Activated naive CD4-positive, alpha-beta T cell treated with anti-CD3 and anti-CD28 coated beads for 36 hours (primary cell): ENCODE measurements at regions not wholly inside any gene's neighbourhood (a gene's known extent, or its start where the extent isn't known, plus 50 kb on each side); places are given as distances from the start of the nearest gene placed in this dataset.
"Not testable (repeated sequence)": the region's sequence is repeated elsewhere in the genome, so short reads cannot be mapped to it uniquely, and the experiment has no call there.

Experiments
- CTCF ChIA-PET: fragments of 350-600 bp; sonication (Branson Sonifier 250); formaldehyde crosslinking; loops from one replicate; lab custom pipeline; 2021; ENCODE audit warnings: antibody characterized with exemption; lab: Charles Lee
- DNase-seq: peaks from one replicate; pipeline ENCODE4 v3.0.0-alpha.2; 2020
- H3K27ac Mint-ChIP-seq: one replicate; pipeline ENCODE4 v1.8.0; 2021; ENCODE audit warnings: mild to moderate bottlenecking, mixed read lengths
- H3K27me3 Mint-ChIP-seq: one replicate; pipeline ENCODE4 v1.8.0; 2021; ENCODE audit warnings: low read depth, mixed read lengths
- H3K36me3 Mint-ChIP-seq: one replicate; pipeline ENCODE4 v1.8.0; 2021; ENCODE audit warnings: low read depth, mixed read lengths
- H3K4me1 Mint-ChIP-seq: one replicate; pipeline ENCODE4 v1.8.0; 2021; ENCODE audit warnings: low read depth, mixed read lengths
- H3K4me3 Mint-ChIP-seq: one replicate; pipeline ENCODE4 v1.8.0; 2021; ENCODE audit warnings: mild to moderate bottlenecking, moderate library complexity, mixed read lengths
- H3K9me3 Mint-ChIP-seq: one replicate; pipeline ENCODE4 v1.8.0; 2021; ENCODE audit warnings: mixed read lengths
- intact Hi-C: fragments of 100-400 bp; cut with micrococcal nuclease; formaldehyde crosslinking; loops from one replicate; pipeline ENCODE4 v1.15.1; 2023

- H3K4me1 Mint-ChIP-seq, CTCF ChIA-PET, H3K27ac Mint-ChIP-seq, intact Hi-C loops, H3K27me3 Mint-ChIP-seq, DNase-seq, H3K9me3 Mint-ChIP-seq, H3K4me3 Mint-ChIP-seq, H3K36me3 Mint-ChIP-seq: not testable (repeated sequence)
These were observed 52.1 kb upstream of the LRRC37A2 start for GRCh38 chr17:46460129-46460528.

GRCh38 chr17:46455069-46455468, 57.2 kb upstream of the LRRC37A2 start:
- H3K36me3 Mint-ChIP-seq, intact Hi-C loops, H3K27ac Mint-ChIP-seq: not testable (repeated sequence)

GRCh38 chr17:46454572-46454971, 57.7 kb upstream of the LRRC37A2 start:
- H3K4me3 Mint-ChIP-seq, DNase-seq, CTCF ChIA-PET, H3K27ac Mint-ChIP-seq, H3K9me3 Mint-ChIP-seq, H3K27me3 Mint-ChIP-seq, H3K4me1 Mint-ChIP-seq, H3K36me3 Mint-ChIP-seq, intact Hi-C loops: not testable (repeated sequence)

More at GRCh38 chr17:46455069-46455468, 57.2 kb upstream of the LRRC37A2 start:
- CTCF ChIA-PET, H3K9me3 Mint-ChIP-seq, H3K4me3 Mint-ChIP-seq, H3K27me3 Mint-ChIP-seq, H3K4me1 Mint-ChIP-seq, DNase-seq: not testable (repeated sequence)

DNA sequence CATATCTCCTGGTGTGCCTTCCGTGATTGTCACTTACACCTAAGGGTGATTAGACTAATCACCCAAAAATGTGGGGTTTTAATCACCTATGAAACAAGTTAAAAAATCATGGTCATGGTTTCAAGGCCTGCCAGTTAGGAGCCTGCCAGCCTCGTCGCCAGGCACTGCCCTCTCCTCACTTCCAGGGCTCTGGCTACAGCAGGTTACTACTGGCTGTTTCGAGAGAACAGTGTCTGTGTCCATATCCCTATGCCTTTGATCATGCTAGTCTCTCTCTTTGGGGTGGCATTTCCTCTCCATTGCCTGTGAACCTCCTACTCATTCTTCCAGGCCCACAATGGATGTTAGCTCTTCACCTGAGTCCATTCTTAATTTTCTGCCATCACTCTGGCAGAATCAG, 59.2 kb upstream of the LRRC37A2 start:
- H3K27me3 Mint-ChIP-seq, H3K9me3 Mint-ChIP-seq, H3K36me3 Mint-ChIP-seq, intact Hi-C loops, CTCF ChIA-PET, DNase-seq, H3K27ac Mint-ChIP-seq, H3K4me3 Mint-ChIP-seq, H3K4me1 Mint-ChIP-seq: not testable (repeated sequence)

DNA sequence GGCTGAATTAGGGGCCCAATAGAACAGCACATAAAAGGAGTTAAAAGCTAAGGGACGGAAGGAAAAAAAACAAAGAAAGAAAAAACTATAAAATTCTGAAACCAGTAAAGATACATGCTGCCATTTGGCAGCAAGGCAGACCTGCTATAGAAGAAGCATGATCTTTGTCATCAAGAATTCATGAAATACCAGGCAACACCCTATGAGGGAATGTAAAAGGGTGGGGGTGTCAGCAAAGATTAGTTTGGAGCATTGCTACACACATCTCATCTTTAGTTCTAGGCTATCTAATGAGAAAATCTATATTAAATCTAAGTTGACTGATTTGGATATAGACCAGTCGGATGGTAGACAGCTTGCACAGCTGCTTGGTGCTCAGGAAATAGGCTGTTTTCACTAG, 66.4 kb upstream of the LRRC37A2 start:
- H3K4me3 Mint-ChIP-seq, H3K4me1 Mint-ChIP-seq, CTCF ChIA-PET, H3K9me3 Mint-ChIP-seq, H3K27ac Mint-ChIP-seq, H3K27me3 Mint-ChIP-seq, intact Hi-C loops, H3K36me3 Mint-ChIP-seq, DNase-seq: not testable (repeated sequence)

- H3K4me3 Mint-ChIP-seq, H3K36me3 Mint-ChIP-seq, intact Hi-C loops, H3K4me1 Mint-ChIP-seq, H3K27me3 Mint-ChIP-seq, H3K27ac Mint-ChIP-seq, CTCF ChIA-PET, H3K9me3 Mint-ChIP-seq, DNase-seq: not testable (repeated sequence)
These were observed 66.9 kb upstream of the LRRC37A2 start for GRCh38 chr17:46445411-46445810.

DNA sequence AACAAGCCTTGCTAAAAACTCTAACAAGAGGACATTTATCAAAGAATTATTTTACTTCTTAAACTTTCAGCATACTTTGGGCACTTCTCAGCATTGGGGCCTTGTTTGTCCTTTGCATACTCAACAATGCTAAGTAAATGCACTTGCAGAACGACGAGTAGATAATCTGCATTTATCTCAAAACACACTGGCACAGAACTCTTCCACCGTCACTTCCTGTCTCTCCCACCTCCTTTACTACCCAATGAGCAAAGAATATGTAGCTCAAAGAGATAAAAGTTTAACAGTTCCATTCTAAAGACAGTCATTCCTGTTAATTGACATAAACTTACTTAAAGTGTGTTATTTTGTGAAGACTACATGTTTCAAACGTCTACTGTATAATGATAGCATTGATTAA, 70.1 kb upstream of the LRRC37A2 start:
- H3K9me3 Mint-ChIP-seq, H3K4me3 Mint-ChIP-seq, H3K36me3 Mint-ChIP-seq, intact Hi-C loops, H3K27ac Mint-ChIP-seq, DNase-seq, H3K27me3 Mint-ChIP-seq, CTCF ChIA-PET, H3K4me1 Mint-ChIP-seq: not testable (repeated sequence)

DNA sequence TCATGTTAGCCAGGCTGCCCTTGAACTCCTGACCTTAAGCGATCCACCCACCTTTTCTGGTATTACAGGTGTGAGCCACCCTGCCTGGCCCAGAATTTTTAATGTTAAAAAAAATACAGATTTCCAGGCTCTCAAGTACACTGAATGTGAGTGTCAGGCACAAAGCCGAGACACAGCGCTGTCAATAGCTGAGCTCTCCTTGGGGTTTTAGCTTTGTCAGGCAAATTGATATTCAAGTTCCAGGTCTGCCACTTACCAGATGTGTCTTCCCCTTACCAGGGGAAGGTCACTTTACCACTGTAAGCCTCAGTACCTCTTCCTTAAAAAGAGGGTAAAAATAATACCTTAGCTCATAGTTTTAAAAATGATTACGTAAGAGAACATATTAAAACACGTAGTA, 71.6 kb upstream of the LRRC37A2 start:
- H3K27ac Mint-ChIP-seq, H3K36me3 Mint-ChIP-seq, CTCF ChIA-PET, H3K4me3 Mint-ChIP-seq, H3K4me1 Mint-ChIP-seq, H3K27me3 Mint-ChIP-seq, DNase-seq, intact Hi-C loops, H3K9me3 Mint-ChIP-seq: not testable (repeated sequence)

GRCh38 chr17:46434450-46435062, 73.0 kb upstream of the ARL17B start:
- DNase-seq, intact Hi-C loops, H3K4me1 Mint-ChIP-seq, H3K4me3 Mint-ChIP-seq, H3K9me3 Mint-ChIP-seq, H3K27me3 Mint-ChIP-seq, H3K36me3 Mint-ChIP-seq, H3K27ac Mint-ChIP-seq, CTCF ChIA-PET: not testable (repeated sequence)

- H3K36me3 Mint-ChIP-seq, H3K9me3 Mint-ChIP-seq, intact Hi-C loops, DNase-seq, H3K27ac Mint-ChIP-seq, H3K4me1 Mint-ChIP-seq, H3K27me3 Mint-ChIP-seq, H3K4me3 Mint-ChIP-seq, CTCF ChIA-PET: not testable (repeated sequence)
These were observed 68.7 kb upstream of the ARL17B start for GRCh38 chr17:46430300-46430699.

- H3K27ac Mint-ChIP-seq, CTCF ChIA-PET, H3K27me3 Mint-ChIP-seq, intact Hi-C loops, H3K9me3 Mint-ChIP-seq, DNase-seq, H3K36me3 Mint-ChIP-seq, H3K4me1 Mint-ChIP-seq, H3K4me3 Mint-ChIP-seq: not testable (repeated sequence)
These were observed 68.1 kb upstream of the ARL17B start for GRCh38 chr17:46429675-46430074.

- H3K27me3 Mint-ChIP-seq, intact Hi-C loops, H3K4me1 Mint-ChIP-seq, H3K36me3 Mint-ChIP-seq, H3K27ac Mint-ChIP-seq, H3K9me3 Mint-ChIP-seq, CTCF ChIA-PET, DNase-seq, H3K4me3 Mint-ChIP-seq: not testable (repeated sequence)
These were observed 62.8 kb upstream of the ARL17B start for GRCh38 chr17:46424187-46424884.

- H3K4me3 Mint-ChIP-seq, intact Hi-C loops, H3K36me3 Mint-ChIP-seq, CTCF ChIA-PET, H3K27ac Mint-ChIP-seq, H3K27me3 Mint-ChIP-seq, H3K9me3 Mint-ChIP-seq, H3K4me1 Mint-ChIP-seq: not testable (repeated sequence)
- peak; percentile 1 for DNase-seq
These were observed 56.3 kb upstream of the ARL17B start for GRCh38 chr17:46417907-46418306.
